ENCODE measurements at regions not wholly inside any gene's neighbourhood (a gene's known extent, or its start where the extent isn't known, plus 50 kb on each side); places are given as distances from the start of the nearest gene placed in this dataset.

GRCh38 chrX:117400005-117400404 lies 716.6 kb downstream of the KLHL13 start:
- TF ChIP-seq CTCF (IDR thresholded peaks at IDR 0.05) (no peak), POLR2A (IDR thresholded peaks at IDR 0.05) (no peak)
